ENCODE measurements at regions not wholly inside any gene's neighbourhood (a gene's known extent, or its start where the extent isn't known, plus 50 kb on each side); places are given as distances from the start of the nearest gene placed in this dataset.
"Not testable (repeated sequence)": the region's sequence is repeated elsewhere in the genome, so short reads cannot be mapped to it uniquely, and the experiment has no call there.

- DNase-seq (ENCODE audit: low read depth in 2 of 2): no peak
Observed at GRCh38 chr16:7967996-7968509, 622.3 kb downstream of the TMEM114 start.

- DNase-seq (ENCODE audit: low read depth in 2 of 2): no peak
Observed at GRCh38 chr16:7964744-7965143, 625.6 kb downstream of the TMEM114 start.

GRCh38 chr16:7964167-7964566 lies 626.1 kb downstream of the TMEM114 start:
- DNase-seq (ENCODE audit: low read depth in 2 of 2): no peak

DNA sequence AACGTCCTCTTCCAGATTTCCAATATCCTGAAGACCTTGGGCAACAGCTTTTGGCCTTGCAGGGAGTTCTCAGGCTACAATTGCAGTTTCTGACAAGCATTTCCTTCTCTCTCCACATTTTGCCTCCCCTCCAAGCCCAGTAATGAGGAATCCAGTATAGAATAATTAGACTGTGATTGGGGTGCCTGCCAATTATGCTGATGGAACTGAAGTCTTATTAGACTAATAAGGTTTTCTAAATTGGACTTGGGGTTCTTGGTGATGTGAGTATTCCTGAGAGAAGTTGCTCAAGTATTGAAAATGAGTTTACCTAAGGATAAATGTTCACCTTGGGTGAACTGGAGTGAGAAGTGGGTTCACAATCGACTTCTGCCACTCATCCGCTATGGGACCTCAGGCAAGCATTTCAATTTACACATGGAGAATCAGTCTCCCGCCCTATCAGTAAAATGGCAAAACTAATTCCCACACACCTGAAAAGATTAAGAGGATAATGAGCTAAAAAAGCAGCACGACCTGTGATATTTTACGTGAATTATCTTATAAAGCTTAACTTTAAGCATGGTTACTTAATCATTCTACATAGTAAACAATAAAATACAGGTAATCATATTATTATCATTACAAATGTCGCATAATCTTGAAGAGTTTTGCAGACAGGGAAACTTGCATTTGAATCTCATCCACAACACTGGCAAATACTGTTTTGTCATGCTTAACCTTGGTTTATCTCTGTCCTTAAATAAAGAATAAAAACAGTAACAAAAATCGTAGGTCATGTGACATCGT lies 628.0 kb downstream of the TMEM114 start:
- DNase-seq (ENCODE audit: low read depth in 2 of 2): no peak

- no peak for DNase-seq (ENCODE audit: low read depth in 2 of 2)
Observed at GRCh38 chr16:7957151-7957550, 624.5 kb downstream of the RBFOX1 start.

- DNase-seq (ENCODE audit: low read depth in 2 of 2): no peak
Observed at GRCh38 chr16:7953360-7953759, 620.7 kb downstream of the RBFOX1 start.

DNA sequence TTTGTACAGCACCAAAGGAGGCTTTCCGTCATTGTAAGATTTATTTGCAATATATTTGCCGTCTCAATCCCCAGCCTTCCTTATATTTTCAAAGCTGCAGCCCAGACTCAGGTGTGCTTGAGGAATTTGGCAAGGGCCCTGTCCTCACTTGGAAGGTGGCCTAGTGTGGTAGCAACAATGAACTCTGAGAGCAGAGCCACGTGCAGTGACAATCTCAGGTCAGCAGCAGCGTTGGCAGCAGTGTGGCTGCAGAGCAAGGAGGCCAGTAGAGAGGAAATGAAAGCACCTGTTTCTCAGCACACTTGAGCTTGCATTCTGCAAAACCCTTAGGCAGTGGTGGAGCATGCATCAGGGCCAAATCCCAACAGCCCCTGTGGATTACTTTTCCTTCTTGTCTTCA lies 613.5 kb downstream of the RBFOX1 start:
- DNase-seq (ENCODE audit: low read depth in 2 of 2): no peak

DNA sequence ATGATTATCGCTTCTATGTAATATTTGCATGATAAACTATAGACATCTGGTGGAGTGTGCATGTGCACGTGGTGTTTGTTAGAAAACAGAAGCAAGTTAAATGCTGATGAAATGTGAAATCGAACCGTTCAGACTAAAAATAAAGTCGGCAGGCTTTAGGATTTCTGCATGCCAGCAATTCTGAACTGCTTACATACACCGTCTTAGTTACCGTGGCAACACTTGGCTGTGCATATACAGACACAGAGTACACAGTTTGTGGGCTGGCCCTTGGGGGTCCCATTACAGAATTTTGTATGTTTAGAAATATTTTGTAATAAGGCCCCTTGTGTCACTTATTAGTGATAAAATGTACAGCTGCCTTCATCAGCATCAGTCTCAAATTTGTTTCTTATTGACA lies 605.5 kb downstream of the RBFOX1 start:
- no peak for DNase-seq (ENCODE audit: low read depth in 2 of 2)

- DNase-seq (ENCODE audit: low read depth in 2 of 2): no peak
Observed at GRCh38 chr16:7921345-7921744, 588.7 kb downstream of the RBFOX1 start.

DNA sequence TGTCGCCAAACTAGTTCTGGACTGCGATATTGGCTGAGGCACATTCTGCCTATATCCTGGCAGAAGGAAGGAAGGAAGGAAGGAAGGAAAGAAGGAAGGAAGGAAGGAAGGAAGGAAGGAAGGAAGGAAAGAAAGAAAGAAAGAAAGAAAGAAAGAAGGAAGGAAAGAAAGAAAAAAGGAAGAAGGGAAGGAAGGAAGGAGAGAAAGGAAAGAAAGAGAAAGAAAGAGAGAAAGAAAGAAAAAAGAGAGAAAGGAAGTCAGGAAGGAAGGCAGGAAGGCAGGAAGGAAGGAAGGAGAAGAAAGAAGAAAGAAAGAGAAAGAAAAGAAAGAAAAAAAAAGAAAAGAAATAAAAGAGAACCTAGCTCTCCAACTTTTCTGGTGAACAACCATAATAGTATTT lies 587.1 kb downstream of the RBFOX1 start:
- no peak for DNase-seq (ENCODE audit: low read depth in 2 of 2)

GRCh38 chr16:7914748-7915147 lies 582.1 kb downstream of the RBFOX1 start:
- DNase-seq (ENCODE audit: low read depth in 2 of 2): no peak

- DNase-seq (ENCODE audit: low read depth in 2 of 2): no peak
Observed at GRCh38 chr16:7912132-7912531, 579.5 kb downstream of the RBFOX1 start.

- DNase-seq (ENCODE audit: low read depth in 2 of 2): no peak
Observed at GRCh38 chr16:7910116-7910515, 577.5 kb downstream of the RBFOX1 start.

- DNase-seq (ENCODE audit: low read depth in 2 of 2): no peak
Observed at GRCh38 chr16:7888411-7888810, 555.8 kb downstream of the RBFOX1 start.

GRCh38 chr16:7887316-7887715 lies 554.7 kb downstream of the RBFOX1 start:
- DNase-seq (ENCODE audit: low read depth in 2 of 2): no peak

DNA sequence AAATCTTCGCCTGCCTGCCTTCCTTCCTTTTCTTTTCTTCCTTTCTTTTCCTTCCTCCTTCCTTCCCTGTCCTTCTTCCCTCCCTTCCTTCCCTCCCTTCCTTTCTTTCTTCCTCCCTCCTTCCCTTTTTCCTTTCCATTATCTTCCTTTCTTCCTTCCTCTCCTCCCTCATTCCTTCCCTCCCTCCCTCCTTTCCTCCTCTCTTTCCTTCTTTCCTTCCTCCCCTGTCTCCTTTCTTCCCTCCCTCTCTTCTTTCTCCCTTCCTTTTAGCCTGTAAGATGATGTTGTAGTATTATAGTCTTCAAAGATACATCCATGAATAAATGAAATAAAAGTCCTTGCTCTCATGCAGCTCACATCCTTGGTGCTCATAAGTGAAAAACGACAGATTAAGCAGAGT lies 539.3 kb downstream of the RBFOX1 start:
- DNase-seq (ENCODE audit: low read depth in 2 of 2): no peak

DNA sequence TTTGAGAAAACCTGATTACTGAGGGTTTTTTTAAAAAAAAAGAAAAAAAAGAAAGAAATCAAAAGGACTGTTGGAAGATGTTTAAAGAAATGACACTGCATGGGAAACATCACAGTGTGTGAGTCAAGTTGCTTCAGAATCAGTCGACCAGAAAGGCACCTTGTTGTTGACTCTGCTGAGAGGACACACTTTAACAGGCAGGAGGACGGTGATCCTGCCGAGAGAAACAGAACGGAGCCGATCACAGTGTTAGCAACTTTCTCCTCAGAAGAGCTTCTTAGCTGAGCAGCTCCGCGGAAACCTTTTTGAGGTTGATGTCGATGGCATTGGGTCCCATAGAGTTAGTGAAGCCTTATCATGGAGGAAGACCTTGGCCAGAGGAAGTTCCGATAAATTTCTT lies 538.7 kb downstream of the RBFOX1 start:
- DNase-seq (ENCODE audit: low read depth in 2 of 2): no peak

DNA sequence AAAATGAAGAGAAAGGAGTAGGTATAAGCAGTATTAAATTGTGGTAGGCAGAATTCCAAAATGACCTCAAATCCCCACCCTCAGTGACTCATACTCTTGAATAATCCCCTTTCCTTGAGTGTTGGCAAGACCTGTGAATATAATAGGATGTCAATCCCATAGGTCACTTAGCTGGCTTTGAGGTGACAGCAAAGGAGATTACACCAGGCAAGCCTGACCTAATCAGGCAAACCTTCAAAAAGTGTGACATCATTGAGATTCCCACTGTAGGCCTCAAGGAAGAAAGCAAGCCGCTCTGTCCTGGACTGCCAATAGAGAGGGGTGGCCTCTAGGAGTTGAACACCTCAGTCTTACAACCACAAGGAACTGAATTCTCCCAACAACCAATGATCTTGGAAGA lies 535.2 kb downstream of the RBFOX1 start:
- DNase-seq (ENCODE audit: low read depth in 2 of 2): no peak

DNA sequence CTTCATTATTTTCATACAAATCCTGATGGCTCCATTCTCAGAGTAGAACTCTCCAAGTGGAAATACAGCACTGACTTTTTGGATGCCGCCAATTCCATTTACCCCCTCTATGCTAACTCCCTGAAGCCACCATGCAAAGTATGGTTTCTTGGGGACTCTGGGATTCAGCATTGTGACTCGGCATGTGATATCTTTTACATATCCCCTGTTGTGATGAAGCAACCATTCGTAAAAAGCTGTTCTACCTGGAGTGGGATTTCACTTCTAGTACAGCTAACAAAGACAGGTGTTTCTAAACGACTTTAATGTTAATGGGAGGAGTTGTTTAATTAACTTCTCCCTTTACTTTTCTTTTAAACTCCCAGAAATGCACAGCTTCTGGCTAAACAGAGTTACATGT lies 533.5 kb downstream of the RBFOX1 start:
- DNase-seq (ENCODE audit: low read depth in 2 of 2): no peak

GRCh38 chr16:7865393-7865792 lies 532.7 kb downstream of the RBFOX1 start:
- DNase-seq (ENCODE audit: low read depth in 2 of 2): not testable (repeated sequence)

- DNase-seq (ENCODE audit: low read depth in 2 of 2): no peak
Observed at GRCh38 chr16:7861891-7862582, 529.4 kb downstream of the RBFOX1 start.

GRCh38 chr16:7853197-7853596 lies 520.6 kb downstream of the RBFOX1 start:
- DNase-seq (ENCODE audit: low read depth in 2 of 2): no peak

- no peak for DNase-seq (ENCODE audit: low read depth in 2 of 2)
Observed at GRCh38 chr16:7849841-7850240, 517.2 kb downstream of the RBFOX1 start.

Data from stimulated activated CD8-positive, alpha-beta memory T cell treated with anti-CD3 and anti-CD28 coated beads, Interleukin-15, amount 100 ng/mL, for 48 hours (primary cell).